H1 (cell line): ENCODE measurements at regions not wholly inside any gene's neighbourhood (a gene's known extent, or its start where the extent isn't known, plus 50 kb on each side); places are given as distances from the start of the nearest gene placed in this dataset. TPM values are rescaled to one million over a fixed set of nuclear protein-coding genes. Genes with fewer than 3 reads are reported as not detected.

Source experiments
- CTCF ChIA-PET: fragments of 300-600 bp; sonication (Branson Sonifier 250); formaldehyde crosslinking; loops from one replicate; lab custom pipeline; 2021; ENCODE audit not compliant: partially characterized antibody; lab: Charles Lee
- POLR2A ChIA-PET: fragments of 300-600 bp; sonication (Branson Sonifier 250); formaldehyde crosslinking; loops from one replicate; lab custom pipeline; 2021; ENCODE audit warnings: inconsistent platforms; ENCODE audit not compliant: partially characterized antibody; lab: Charles Lee
- DNase-seq, 2 experiments: peaks; one replicate each; pipeline versions ENCODE4 v3.0.0 to v3.0.0-alpha.2; 2010 to 2022; ENCODE audit warnings: low spot score in 2 of 2, low read depth in 1 of 2, mixed read lengths in 1 of 2
- FAIRE-seq: peaks from 2 replicates; lab custom pipeline; 2011; peaks lifted over from hg19 to GRCh38; lab: Jason Lieb, UNC
- H2AFZ ChIP-seq: 2 replicates; pipeline ENCODE4 v1.8.1; 2012; ENCODE audit warnings: low read length, inconsistent platforms
- H2AK5ac ChIP-seq: 2 replicates; pipeline ENCODE4 v1.6.1; 2013; ENCODE audit warnings: low read depth, low read length
- H2BK120ac ChIP-seq: replicated peaks from 2 replicates; pipeline ENCODE3; 2013; ENCODE audit warnings: low read depth, low read length, inconsistent platforms
- H2BK12ac ChIP-seq: 2 replicates; pipeline ENCODE4 v1.6.1; 2013; ENCODE audit warnings: low read depth, low read length
- H2BK15ac ChIP-seq: 2 replicates; pipeline ENCODE4 v1.6.1; 2013; ENCODE audit warnings: low read length
- H2BK20ac ChIP-seq: 2 replicates; pipeline ENCODE4 v1.6.1; 2013; ENCODE audit warnings: low read length
- H2BK5ac ChIP-seq: 2 replicates; pipeline ENCODE4 v1.6.1; 2013; ENCODE audit warnings: low read depth, low read length
- H3K14ac ChIP-seq: 2 replicates; pipeline ENCODE4 v1.6.1; 2013; ENCODE audit warnings: inconsistent platforms; ENCODE audit not compliant: insufficient read length
- H3K18ac ChIP-seq: 2 replicates; pipeline ENCODE4 v1.6.1; 2013; ENCODE audit warnings: low read length; ENCODE audit errors: extremely low read depth
- H3K23ac ChIP-seq: 2 replicates; pipeline ENCODE4 v1.6.1; 2013; ENCODE audit warnings: inconsistent platforms; ENCODE audit not compliant: insufficient read length
- H3K23me2 ChIP-seq: 2 replicates; pipeline ENCODE4 v1.6.1; 2013; ENCODE audit warnings: low read depth, low read length
- H3K27ac ChIP-seq: 2 replicates; pipeline ENCODE4 v1.6.1; 2011; ENCODE audit warnings: low read depth, low read length, inconsistent platforms
- H3K27me3 ChIP-seq, 4 experiments: replicated peaks in 1 of 4; 1 replicate in 1 of 4; 2 replicates in 3 of 4; pipeline versions ENCODE4 v1.6.1 to v1.8.1; 2011 to 2013; ENCODE audit warnings: low read length in 3 of 4, mild to moderate bottlenecking in 3 of 4, inconsistent platforms in 2 of 4, mixed read lengths in 2 of 4, moderate library complexity in 1 of 4; ENCODE audit not compliant: control insufficient read depth in 3 of 4, insufficient read depth in 3 of 4; ENCODE audit errors: extremely low read depth in 1 of 4
- H3K36me3 ChIP-seq, 4 experiments: 2 replicates each; pipeline versions ENCODE4 v1.6.1 to v1.8.1; 2011 to 2013; ENCODE audit warnings: mild to moderate bottlenecking in 4 of 4, low read length in 3 of 4, moderate library complexity in 2 of 4, control low read depth in 1 of 4, inconsistent platforms in 1 of 4; ENCODE audit not compliant: insufficient read depth in 4 of 4, control insufficient read depth in 2 of 4
- H3K4ac ChIP-seq: replicated peaks from 2 replicates; pipeline ENCODE3; 2013; ENCODE audit warnings: low read length, low read depth, mixed read lengths, inconsistent platforms; ENCODE audit not compliant: insufficient read length
- H3K4me1 ChIP-seq, 4 experiments: replicated peaks in 1 of 4; 1 replicate in 1 of 4; 2 replicates in 3 of 4; pipeline versions ENCODE4 v1.6.1 to v1.8.1; 2011 to 2013; ENCODE audit warnings: low read length in 3 of 4, inconsistent platforms in 2 of 4, mixed read lengths in 1 of 4; ENCODE audit not compliant: insufficient read depth in 4 of 4, control insufficient read depth in 3 of 4
- H3K4me2 ChIP-seq, 2 experiments: 2 replicates each; pipeline versions ENCODE4 v1.6.1 to v1.8.1; 2011 to 2013; ENCODE audit warnings: low read depth in 2 of 2, low read length in 2 of 2, control low read depth in 1 of 2, inconsistent platforms in 1 of 2, mild to moderate bottlenecking in 1 of 2; ENCODE audit not compliant: insufficient read depth in 1 of 2
- H3K4me3 ChIP-seq, 4 experiments: fragments of 200-600, 300-600 bp in 1 of 4; sonication (generic), shearing (Covaris generic), sonication (Bioruptor Twin) in 1 of 4; 2 replicates each; pipeline versions ENCODE4 v1.5.1 to v1.8.1; 2011 to 2016; ENCODE audit warnings: low read length in 4 of 4, low read depth in 3 of 4, control low read depth in 2 of 4, inconsistent platforms in 2 of 4, mild to moderate bottlenecking in 2 of 4, mixed read lengths in 1 of 4, moderate library complexity in 1 of 4; ENCODE audit not compliant: insufficient read depth in 2 of 4; ENCODE audit errors: extremely low read depth in 1 of 4
- H3K56ac ChIP-seq: replicated peaks from 2 replicates; pipeline ENCODE3; 2013; ENCODE audit warnings: low read depth, mild to moderate bottlenecking, mixed read lengths, low read length, inconsistent platforms; ENCODE audit not compliant: insufficient read length
- H3K79me1 ChIP-seq: 2 replicates; pipeline ENCODE4 v1.6.1; 2013; ENCODE audit warnings: low read depth, low read length, control low read depth
- H3K79me2 ChIP-seq, 2 experiments: 2 replicates each; pipeline versions ENCODE4 v1.6.1 to v1.8.1; 2012 to 2013; ENCODE audit warnings: low read length in 2 of 2, mild to moderate bottlenecking in 2 of 2, inconsistent platforms in 1 of 2; ENCODE audit not compliant: insufficient read depth in 2 of 2, control insufficient read depth in 1 of 2
- H3K9ac ChIP-seq, 4 experiments: replicated peaks in 1 of 4; 1 replicate in 1 of 4; 2 replicates in 3 of 4; pipeline versions ENCODE4 v1.6.1 to v1.8.1; 2011 to 2013; ENCODE audit warnings: low read depth in 3 of 4, low read length in 3 of 4, control low read depth in 2 of 4, mild to moderate bottlenecking in 2 of 4, moderate library complexity in 2 of 4, inconsistent platforms in 1 of 4; ENCODE audit errors: extremely low read depth in 1 of 4
- H3K9me3 ChIP-seq, 2 experiments: 2 replicates each; pipeline versions ENCODE4 v1.6.1 to v1.8.1; 2012 to 2013; ENCODE audit warnings: mild to moderate bottlenecking in 2 of 2, moderate library complexity in 2 of 2, control low read depth in 1 of 2, inconsistent platforms in 1 of 2, low read depth in 1 of 2, low read length in 1 of 2, mixed read lengths in 1 of 2; ENCODE audit not compliant: insufficient read depth in 2 of 2
- H4K20me1 ChIP-seq, 2 experiments: replicated peaks in 1 of 2; 2 replicates each; pipeline versions ENCODE3 to v1.8.1; 2011 to 2013; ENCODE audit warnings: inconsistent platforms in 2 of 2, low read length in 2 of 2, mild to moderate bottlenecking in 1 of 2; ENCODE audit not compliant: insufficient read depth in 2 of 2, control insufficient read depth in 1 of 2
- H4K5ac ChIP-seq: 2 replicates; pipeline ENCODE4 v1.6.1; 2013; ENCODE audit warnings: low read length, low read depth, mixed read lengths, inconsistent platforms; ENCODE audit not compliant: insufficient read length
- H4K8ac ChIP-seq: 2 replicates; pipeline ENCODE4 v1.8.0; 2013; ENCODE audit warnings: mild to moderate bottlenecking, moderate library complexity, low read length, inconsistent platforms; ENCODE audit not compliant: insufficient read depth; ENCODE audit errors: extremely low read depth
- H4K91ac ChIP-seq: replicated peaks from 2 replicates; pipeline ENCODE3; 2013; ENCODE audit warnings: low read length, mixed read lengths, inconsistent platforms; ENCODE audit not compliant: insufficient read length
- BACH1 ChIP-seq: IDR thresholded peaks from 2 replicates; pipeline ENCODE4 v1.6.1; 2012; ENCODE audit warnings: low read length, improper control_type of control experiment
- HDAC6 ChIP-seq: IDR thresholded peaks from one replicate; pipeline ENCODE4 v1.7.1; 2012; ENCODE audit warnings: low read depth, mild to moderate bottlenecking, inconsistent platforms, low read length, moderate library complexity
- KDM1A ChIP-seq: fragments of 200-600, 300-600 bp; sonication (generic); IDR thresholded peaks from 2 replicates; pipeline ENCODE4 v1.7.1; 2016; ENCODE audit warnings: mild to moderate bottlenecking, low read length, borderline replicate concordance
- WGBS, 2 experiments: shearing (Covaris generic) in 1 of 2; methylation state at CpG; one replicate each; pipeline versions ENCODE4 v1.1.6 to v1.1.7; 2013 to 2015; ENCODE audit warnings: low lambda C conversion rate in 2 of 2, mixed read lengths in 2 of 2, inconsistent platforms in 1 of 2, low coverage in 1 of 2, missing lambda C conversion rate in 1 of 2; ENCODE audit not compliant: insufficient replicate concordance in 2 of 2, insufficient coverage in 1 of 2, insufficient read length in 1 of 2; ENCODE audit errors: extremely low coverage in 1 of 2, missing lambda C conversion rate in 1 of 2; 5-methylcytosine and 5-hydroxymethylcytosine counted together
- small RNA-seq: library from polyadenylated mRNA; stranded (forward); fragments of <200 nt; extraction: miRNeasy Mini kit (QIAGEN cat#:217004); gene quantifications from one replicate; pipeline ENCODE3, GENCODE V24; 2013; ENCODE audit not compliant: insufficient read depth

DNA sequence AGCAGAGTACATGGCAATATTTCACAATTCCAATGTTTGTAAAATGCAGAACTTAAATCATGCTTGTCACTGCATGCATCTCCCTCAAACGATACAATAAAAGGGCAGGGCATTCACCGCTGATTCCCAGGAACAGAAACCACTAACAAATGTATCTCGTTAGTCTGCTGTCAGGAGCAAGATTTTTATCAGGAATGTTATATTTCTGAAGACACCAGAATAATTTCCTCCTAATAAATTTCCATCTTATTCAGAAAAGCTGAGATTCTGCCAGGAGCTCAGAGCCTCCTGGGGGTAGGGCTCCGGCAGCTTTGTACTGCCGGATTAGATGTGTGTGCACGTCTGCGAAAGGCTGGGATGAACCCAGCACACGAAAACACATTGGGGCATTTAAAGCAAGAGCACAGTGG, 54.0 kb upstream of the LDB2 start:
- Histone ChIP-seq H2AFZ (0 out of 2 replicates have a peak overlapping the region, but pooled peaks have one; percentile 12), H3K4me1 (peaks cover 0 to 3% (median 2%) of the 10 kb centered on the region in 4 experiments; a peak in 3 of 7 replicates), H3K79me2 (no peaks in the 10 kb centered on the region), H3K79me1 (no peaks in the 10 kb centered on the region), H3K14ac (no peak overlapping the region), H3K56ac (no peak overlapping the region), H3K27me3 (no peaks in the 10 kb centered on the region), H3K9ac (no peak overlapping the region), H2BK120ac (no peak overlapping the region), H3K4me2 (no peak overlapping the region), H2BK15ac (no peak overlapping the region), H3K23ac (no peak overlapping the region), H3K4ac (no peak overlapping the region), H2AK5ac (no peak overlapping the region), H4K8ac (no peak overlapping the region), H2BK5ac (no peak overlapping the region), H2BK20ac (no peak overlapping the region), H3K36me3 (no peaks in the 10 kb centered on the region; a peak in 1 of 8 replicates), H4K91ac (no peak overlapping the region), H3K23me2 (no peaks in the 10 kb centered on the region), H3K27ac (no peak overlapping the region), H4K5ac (no peak overlapping the region), H3K18ac (no peak overlapping the region), H3K9me3 (peaks cover 4 to 7% of the 10 kb centered on the region in 2 experiments; a peak in 2 of 4 replicates), H3K4me3 (no peak overlapping the region), H4K20me1 (no peaks in the 10 kb centered on the region), H2BK12ac (no peak overlapping the region)
- WGBS, 2 experiments = 88% methylated on average over 8 of the region's 8 CpGs; no CpG with 5 or more reads in 1 of the 2 experiments
- TF ChIP-seq KDM1A (no peak), BACH1 (no peak), HDAC6 (no peak)
- CTCF ChIA-PET = no interaction called here
- POLR2A ChIA-PET = no interaction called here
- FAIRE-seq (no peak), DNase-seq (no peak)

Small RNA genes in the stretch of these regions (small RNA-seq; reads per million reads assigned to genes)
- gene MTND5P4 (not detected), gene SNORA75B (not detected)
